SK-N-SH (cell line): ENCODE measurements at regions not wholly inside any gene's neighbourhood (a gene's known extent, or its start where the extent isn't known, plus 50 kb on each side); places are given as distances from the start of the nearest gene placed in this dataset.
A peak's percentile ranks its signal among the peaks of the same experiment; 100 is the strongest.

Source experiments
- CTCF ChIA-PET: fragments of 300-600, 350-600 bp; formaldehyde crosslinking; extraction: SDS; loops from one replicate; lab custom pipeline; 2021; lab: Yijun Ruan, JAX
- POLR2A ChIA-PET: fragments of 350-600 bp; sonication (Branson Sonifier 250); formaldehyde crosslinking; extraction: SDS; loops from one replicate; lab custom pipeline; 2020; ENCODE audit warnings: antibody characterized with exemption, inconsistent platforms; lab: Yijun Ruan, JAX
- DNase-seq: peaks from one replicate; pipeline ENCODE4 v3.0.0; 2012
- H2AFZ ChIP-seq: fragments of 200-600 bp; sonication (generic); 2 replicates; pipeline ENCODE4 v1.8.1; 2016; ENCODE audit warnings: antibody characterized with exemption, mild to moderate bottlenecking, low read depth
- H3F3A ChIP-seq: fragments of 200-600 bp; sonication (generic); replicated peaks from 2 replicates; pipeline ENCODE3; 2016; ENCODE audit warnings: antibody characterized with exemption, mild to moderate bottlenecking; ENCODE audit not compliant: insufficient read depth
- H3K27ac ChIP-seq, 2 experiments: fragments of 200-500 bp in 1 of 2; fragments of 200-600 bp in 1 of 2; sonication (Bioruptor generic) in 1 of 2; sonication (generic), shearing (Covaris generic) in 1 of 2; 2 replicates each; pipeline versions ENCODE4 v1.5.1 to v1.6.1; 2014 to 2016; ENCODE audit warnings: low read depth in 2 of 2, inconsistent platforms in 1 of 2, low read length in 1 of 2, mild to moderate bottlenecking in 1 of 2, mixed read lengths in 1 of 2
- H3K27me3 ChIP-seq: fragments of 200-600 bp; sonication (generic), shearing (Covaris generic); 2 replicates; pipeline ENCODE4 v1.6.1; 2016; ENCODE audit warnings: mixed run types; ENCODE audit not compliant: insufficient read depth
- H3K36me3 ChIP-seq, 2 experiments: fragments of 200-500 bp in 1 of 2; fragments of 200-600 bp in 1 of 2; sonication (Bioruptor generic) in 1 of 2; sonication (generic) in 1 of 2; replicated peaks in 1 of 2; 2 replicates each; pipeline versions ENCODE3 to v1.5.1; 2014 to 2016; ENCODE audit warnings: low read length in 1 of 2, mild to moderate bottlenecking in 1 of 2; ENCODE audit not compliant: insufficient read depth in 2 of 2, control insufficient read depth in 1 of 2
- H3K4me1 ChIP-seq, 2 experiments: fragments of 200-500 bp in 1 of 2; fragments of 200-600 bp in 1 of 2; sonication (Bioruptor generic) in 1 of 2; sonication (generic), shearing (Covaris generic) in 1 of 2; 2 replicates each; pipeline versions ENCODE4 v1.5.1 to v1.6.1; 2014 to 2016; ENCODE audit warnings: low read depth in 1 of 2, low read length in 1 of 2, mixed run types in 1 of 2; ENCODE audit not compliant: insufficient read depth in 2 of 2, control insufficient read depth in 1 of 2
- H3K4me2 ChIP-seq: fragments of 200-600 bp; sonication (generic), shearing (Covaris generic); 2 replicates; pipeline ENCODE4 v1.6.1; 2017; ENCODE audit warnings: mixed run types
- H3K4me3 ChIP-seq, 2 experiments: fragments of 200-500 bp in 1 of 2; fragments of 200-600 bp in 1 of 2; sonication (Bioruptor generic) in 1 of 2; sonication (generic), shearing (Covaris generic) in 1 of 2; 2 replicates each; pipeline versions ENCODE4 v1.5.1 to v1.8.1; 2014 to 2016; ENCODE audit warnings: low read depth in 2 of 2, inconsistent platforms in 1 of 2, low read length in 1 of 2, mild to moderate bottlenecking in 1 of 2, mixed read lengths in 1 of 2, moderate library complexity in 1 of 2
- H3K79me2 ChIP-seq: fragments of 200-600 bp; sonication (generic); 2 replicates; pipeline ENCODE4 v1.8.1; 2017; ENCODE audit warnings: mild to moderate bottlenecking; ENCODE audit not compliant: insufficient read depth
- H3K9ac ChIP-seq: fragments of 200-600 bp; sonication (generic); 2 replicates; pipeline ENCODE4 v1.6.1; 2017; ENCODE audit warnings: mixed run types
- H3K9me2 ChIP-seq: fragments of 200-600 bp; sonication (generic); 2 replicates; pipeline ENCODE4 v1.6.1; 2017; ENCODE audit warnings: mixed run types
- H3K9me3 ChIP-seq: fragments of 200-600 bp; sonication (generic); 2 replicates; pipeline ENCODE4 v1.6.1; 2017; ENCODE audit warnings: mixed run types, mild to moderate bottlenecking, moderate library complexity
- H4K20me1 ChIP-seq: fragments of 200-600 bp; sonication (generic); 2 replicates; pipeline ENCODE4 v1.6.1; 2017; ENCODE audit warnings: mild to moderate bottlenecking, mixed run types; ENCODE audit not compliant: insufficient read depth
- ELF1 ChIP-seq: IDR thresholded peaks from 2 replicates; pipeline ENCODE4 v1.4.0; 2012
- EP300 ChIP-seq, 2 experiments: IDR thresholded peaks; 2 replicates each; pipeline versions ENCODE4 v1.4.0 to v1.6.1; 2012; ENCODE audit warnings: borderline replicate concordance in 1 of 2, low read depth in 1 of 2, low read length in 1 of 2
- GABPA ChIP-seq: IDR thresholded peaks from 2 replicates; pipeline ENCODE4 v1.4.0; 2012; ENCODE audit warnings: low read depth, mild to moderate bottlenecking
- NRF1 ChIP-seq: IDR thresholded peaks from 2 replicates; pipeline ENCODE4 v1.6.1; 2012; ENCODE audit warnings: low read depth, mild to moderate bottlenecking, low read length
- SIN3A ChIP-seq: IDR thresholded peaks from 2 replicates; pipeline ENCODE4 v1.6.1; 2012; ENCODE audit warnings: low read depth, mild to moderate bottlenecking, low read length, moderate library complexity, borderline replicate concordance
- USF2 ChIP-seq: fragments of 150-350 bp; IDR thresholded peaks from 2 replicates; pipeline ENCODE4 v1.6.1; 2017; ENCODE audit warnings: antibody characterized with exemption, low read length, low read depth, borderline replicate concordance
- YY1 ChIP-seq: IDR thresholded peaks from 2 replicates; pipeline ENCODE4 v1.4.0; 2012; ENCODE audit warnings: low read depth, mild to moderate bottlenecking
- WGBS: methylation state at CpG from one replicate; pipeline ENCODE4 v1.1.6; 2017; ENCODE audit warnings: low lambda C conversion rate; 5-methylcytosine and 5-hydroxymethylcytosine counted together
- TF ChIP-seq, protein P1 (sequence below): IDR thresholded peaks from 2 replicates; pipeline ENCODE4; 2012

GRCh38 chr10:61128196-61128595 is 184.2 kb upstream of the RHOBTB1 start:
- no peaks in the 10 kb centered on the region for H3K9me2 ChIP-seq
- TF ChIP-seq ELF1 (no peak), NRF1 (no peak), SIN3A (no peak), GABPA (no peak), USF2 (no peak), YY1 (no peak)
- TF ChIP-seq, protein P1, sequence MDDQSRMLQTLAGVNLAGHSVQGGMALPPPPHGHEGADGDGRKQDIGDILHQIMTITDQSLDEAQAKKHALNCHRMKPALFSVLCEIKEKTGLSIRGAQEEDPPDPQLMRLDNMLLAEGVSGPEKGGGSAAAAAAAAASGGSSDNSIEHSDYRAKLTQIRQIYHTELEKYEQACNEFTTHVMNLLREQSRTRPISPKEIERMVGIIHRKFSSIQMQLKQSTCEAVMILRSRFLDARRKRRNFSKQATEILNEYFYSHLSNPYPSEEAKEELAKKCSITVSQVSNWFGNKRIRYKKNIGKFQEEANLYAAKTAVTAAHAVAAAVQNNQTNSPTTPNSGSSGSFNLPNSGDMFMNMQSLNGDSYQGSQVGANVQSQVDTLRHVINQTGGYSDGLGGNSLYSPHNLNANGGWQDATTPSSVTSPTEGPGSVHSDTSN = no peak
- H3K27ac ChIP-seq = no peak overlapping the region
- no peaks in the 10 kb centered on the region for H3K36me3 ChIP-seq
- DNase-seq = no peak
- H3K4me3 ChIP-seq = no peak overlapping the region
- no peak overlapping the region for H2AFZ ChIP-seq
- no peaks in the 10 kb centered on the region for H3F3A ChIP-seq
- CTCF ChIA-PET = interaction anchor here (1.6 kb wide), 1 partner anchor 12 kb away, joined by 4 read pairs; no protein-coding TSS in a partner anchor
- H3K4me2 ChIP-seq = no peak overlapping the region
- H4K20me1 ChIP-seq = no peaks in the 10 kb centered on the region
- no peak overlapping the region for H3K9ac ChIP-seq
- no peaks in the 10 kb centered on the region for H3K9me3 ChIP-seq
- POLR2A ChIA-PET = no interaction called here
- no peaks in the 10 kb centered on the region for H3K4me1 ChIP-seq
- no peaks in the 10 kb centered on the region for H3K79me2 ChIP-seq
- H3K27me3 ChIP-seq = no peaks in the 10 kb centered on the region

- Histone ChIP-seq H3K9ac (no peak overlapping the region), H3K27ac (no peak overlapping the region), H3K9me2 (no peaks in the 10 kb centered on the region), H4K20me1 (no peaks in the 10 kb centered on the region), H3K4me3 (no peak overlapping the region), H3K4me2 (no peak overlapping the region), H3K9me3 (no peaks in the 10 kb centered on the region), H3K79me2 (no peaks in the 10 kb centered on the region), H3K27me3 (no peaks in the 10 kb centered on the region), H3K4me1 (no peaks in the 10 kb centered on the region), H3K36me3 (no peaks in the 10 kb centered on the region), H2AFZ (no peak overlapping the region), H3F3A (no peaks in the 10 kb centered on the region)
- no peak for TF ChIP-seq GABPA
- TF ChIP-seq EP300 (IDR thresholded peaks at IDR 0.05; ENCODE audit: borderline replicate concordance in 1 of 2, low read depth in 1 of 2, low read length in 1 of 2) = peak in 1 of 2 experiments; percentile 18; a peak in 1 of 4 replicates
- DNase-seq = no peak
- WGBS = 44% methylated on average over 3 of the region's 3 CpGs
- POLR2A ChIA-PET = no interaction called here
- CTCF ChIA-PET = interaction anchor here (2.7 kb wide), 1 partner anchor 15 kb away, joined by 14 read pairs; no protein-coding TSS in a partner anchor
Measured at GRCh38 chr10:61125560-61126170, 181.7 kb upstream of the RHOBTB1 start.
